Heart left ventricle (tissue), 13 donors: ENCODE measurements at regions not wholly inside any gene's neighbourhood (a gene's known extent, or its start where the extent isn't known, plus 50 kb on each side); places are given as distances from the start of the nearest gene placed in this dataset.

Experiments used
- CTCF ChIP-seq, 12 donors: fragments of 200-600 bp; sonication (generic) in 4 of 12; IDR thresholded peaks; one replicate each; pipeline versions ENCODE4 v1.5.0 to v1.8.0; 2018 to 2022; ENCODE audit warnings: antibody characterized with exemption in 12 of 12, mild to moderate bottlenecking in 5 of 12
- POLR2A ChIP-seq, 2 donors: fragments of 450-650 bp; IDR thresholded peaks; one replicate each; pipeline ENCODE4 v1.6.1; 2017; ENCODE audit warnings: antibody characterized with exemption in 2 of 2, mild to moderate bottlenecking in 2 of 2, moderate library complexity in 2 of 2
- donor health status: ischemic (EF 13 %, LVEDD 7.1; RV severe dilation, severe dysfunction).
- donor health status: DM: no; HTN: yes; CAD: no.
- donor health status: DM: no; HTN: no; CAD: no.
- donor health status: ischemic (EF 25% LVEDD 6.9; RV normal size, moderate dysfunction).
- donor health status: ischemic (EF 25% LVEDD 5.7; RV mildly dilated, moderate dysfunction).
- donor health status: ischemic (EF 35%, LVEDD 5.7; RV mildly dilated, moderate dysfunction).
- donor health status: nonischemic (EF 11% LVEDD 7.7; RV severe dilation, severe dysfunction).
- donor health status: DM: yes; HTN: yes; CAD: no.
- donor health status: PGD.
- donor health status: ischemic (EF 29% LVEDD 5.4; RV normal size, mild dysfunction).
- donor health status: nonischemic (EF 23%, LVEDD 6.1; RV moderate dilation, normal function).

GRCh38 chr7:155144371-155144770, 74.2 kb downstream of the HTR5A start:
- TF ChIP-seq POLR2A (IDR thresholded peaks at IDR 0.05) (no peak), CTCF (IDR thresholded peaks at IDR 0.05) (no peak)
